Osteoblast (primary cell): ENCODE measurements at regions not wholly inside any gene's neighbourhood (a gene's known extent, or its start where the extent isn't known, plus 50 kb on each side); places are given as distances from the start of the nearest gene placed in this dataset.

Experiments used
- DNase-seq: peaks from one replicate; pipeline ENCODE4 v3.0.0; 2011; ENCODE audit warnings: low spot score, mixed read lengths; ENCODE audit not compliant: insufficient read length; ENCODE audit errors: missing footprints
- H2AFZ ChIP-seq: 2 replicates; pipeline ENCODE4 v1.6.0; 2011; ENCODE audit warnings: mild to moderate bottlenecking, low read length
- H3K27ac ChIP-seq: 2 replicates; pipeline ENCODE4 v1.5.1; 2011; ENCODE audit warnings: mild to moderate bottlenecking, low read depth, low read length, moderate library complexity
- H3K27me3 ChIP-seq: 2 replicates; pipeline ENCODE4 v1.6.0; 2012; ENCODE audit warnings: mild to moderate bottlenecking, control low read depth, inconsistent platforms, low read length, moderate library complexity; ENCODE audit not compliant: insufficient read depth
- H3K36me3 ChIP-seq: 2 replicates; pipeline ENCODE4 v1.5.1; 2011; ENCODE audit warnings: mild to moderate bottlenecking, low read length, control low read depth, moderate library complexity; ENCODE audit not compliant: insufficient read depth
- H3K4me1 ChIP-seq: 2 replicates; pipeline ENCODE4 v1.5.1; 2011; ENCODE audit warnings: mild to moderate bottlenecking, low read length, control low read depth, moderate library complexity; ENCODE audit not compliant: insufficient read depth
- H3K4me2 ChIP-seq: 2 replicates; pipeline ENCODE4 v1.6.0; 2011; ENCODE audit warnings: mild to moderate bottlenecking, low read length; ENCODE audit not compliant: insufficient read depth
- H3K4me3 ChIP-seq: fragments of 200-600 bp; sonication (generic); 3 replicates; pipeline ENCODE4 v1.5.1; 2012; ENCODE audit warnings: mild to moderate bottlenecking, low read length, inconsistent platforms; ENCODE audit not compliant: insufficient read depth
- H3K79me2 ChIP-seq: 2 replicates; pipeline ENCODE4 v1.6.0; 2012; ENCODE audit warnings: mild to moderate bottlenecking, low read length, control low read depth, inconsistent platforms; ENCODE audit not compliant: insufficient read depth
- H3K9me3 ChIP-seq: 2 replicates; pipeline ENCODE4 v1.5.1; 2011; ENCODE audit warnings: low read depth, low read length, control low read depth
- H4K20me1 ChIP-seq: 2 replicates; pipeline ENCODE4 v1.6.0; 2012; ENCODE audit warnings: mild to moderate bottlenecking, low read length, control low read depth; ENCODE audit not compliant: insufficient read depth
- TF ChIP-seq, protein P1 (sequence below): IDR thresholded peaks from 2 replicates; pipeline ENCODE4 v1.5.1; 2011; ENCODE audit warnings: mild to moderate bottlenecking, low read depth, low read length, moderate library complexity; ENCODE audit errors: extremely low read depth

DNA sequence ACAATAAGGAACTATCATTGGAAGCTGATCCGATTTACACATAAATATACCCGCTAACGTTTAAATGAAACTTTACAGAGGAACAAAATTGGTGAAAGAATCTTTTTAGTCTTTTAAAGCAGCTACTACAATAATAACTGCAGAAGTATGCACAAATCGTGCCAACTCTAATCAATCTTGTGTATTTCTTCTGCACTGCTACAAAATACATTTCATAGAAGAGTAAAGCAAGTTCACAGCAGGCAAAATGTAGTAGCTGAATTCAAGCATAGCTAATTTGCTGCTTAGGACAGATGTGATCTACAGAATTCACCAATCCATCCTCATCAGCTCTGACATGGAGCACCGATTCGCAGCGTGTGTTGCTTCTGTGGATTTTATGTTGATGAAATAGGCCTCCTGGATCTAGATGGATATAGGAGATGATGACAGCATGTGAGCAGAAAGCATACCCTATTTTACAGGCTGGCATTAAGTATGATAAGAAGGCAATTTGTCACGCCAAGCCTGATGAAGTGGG is 367.3 kb upstream of the FGF13 start:
- Histone ChIP-seq H3K9me3 (peaks cover 2% of the 10 kb centered on the region), H3K27me3 (no peaks in the 10 kb centered on the region), H3K27ac (no peak overlapping the region), H3K4me2 (no peak overlapping the region), H2AFZ (no peak overlapping the region), H3K4me1 (no peaks in the 10 kb centered on the region), H4K20me1 (no peaks in the 10 kb centered on the region), H3K36me3 (no peaks in the 10 kb centered on the region), H3K4me3 (no peak overlapping the region), H3K79me2 (no peaks in the 10 kb centered on the region)
- no peak for DNase-seq
- TF ChIP-seq, protein P1, sequence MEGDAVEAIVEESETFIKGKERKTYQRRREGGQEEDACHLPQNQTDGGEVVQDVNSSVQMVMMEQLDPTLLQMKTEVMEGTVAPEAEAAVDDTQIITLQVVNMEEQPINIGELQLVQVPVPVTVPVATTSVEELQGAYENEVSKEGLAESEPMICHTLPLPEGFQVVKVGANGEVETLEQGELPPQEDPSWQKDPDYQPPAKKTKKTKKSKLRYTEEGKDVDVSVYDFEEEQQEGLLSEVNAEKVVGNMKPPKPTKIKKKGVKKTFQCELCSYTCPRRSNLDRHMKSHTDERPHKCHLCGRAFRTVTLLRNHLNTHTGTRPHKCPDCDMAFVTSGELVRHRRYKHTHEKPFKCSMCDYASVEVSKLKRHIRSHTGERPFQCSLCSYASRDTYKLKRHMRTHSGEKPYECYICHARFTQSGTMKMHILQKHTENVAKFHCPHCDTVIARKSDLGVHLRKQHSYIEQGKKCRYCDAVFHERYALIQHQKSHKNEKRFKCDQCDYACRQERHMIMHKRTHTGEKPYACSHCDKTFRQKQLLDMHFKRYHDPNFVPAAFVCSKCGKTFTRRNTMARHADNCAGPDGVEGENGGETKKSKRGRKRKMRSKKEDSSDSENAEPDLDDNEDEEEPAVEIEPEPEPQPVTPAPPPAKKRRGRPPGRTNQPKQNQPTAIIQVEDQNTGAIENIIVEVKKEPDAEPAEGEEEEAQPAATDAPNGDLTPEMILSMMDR, result no peak

DNA sequence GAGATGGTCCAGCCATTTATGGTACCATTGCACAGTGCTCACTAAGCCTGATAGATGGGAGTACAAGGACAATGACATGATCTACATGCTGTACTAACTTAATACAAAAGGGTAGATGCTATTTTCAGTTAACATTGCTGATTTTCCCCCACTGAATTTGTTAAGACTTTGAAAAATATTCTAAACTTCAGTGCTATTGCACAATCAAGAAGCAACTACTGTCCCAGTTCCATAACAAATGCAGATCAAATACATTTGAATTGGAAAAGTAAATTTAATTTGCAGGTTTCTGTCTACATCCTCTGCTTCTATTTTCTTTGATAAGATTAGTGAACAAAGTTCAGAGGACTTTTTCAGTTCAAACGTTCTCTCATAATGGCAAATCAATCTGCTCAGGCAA is 366.8 kb upstream of the FGF13 start:
- Histone ChIP-seq H3K4me2 (no peak overlapping the region), H4K20me1 (no peaks in the 10 kb centered on the region), H3K36me3 (no peaks in the 10 kb centered on the region), H3K79me2 (no peaks in the 10 kb centered on the region), H3K4me3 (no peak overlapping the region), H2AFZ (no peak overlapping the region), H3K9me3 (peaks cover 2% of the 10 kb centered on the region), H3K4me1 (no peaks in the 10 kb centered on the region), H3K27me3 (no peaks in the 10 kb centered on the region), H3K27ac (no peak overlapping the region)
- no peak for DNase-seq
- TF ChIP-seq, protein P1, result no peak

DNA sequence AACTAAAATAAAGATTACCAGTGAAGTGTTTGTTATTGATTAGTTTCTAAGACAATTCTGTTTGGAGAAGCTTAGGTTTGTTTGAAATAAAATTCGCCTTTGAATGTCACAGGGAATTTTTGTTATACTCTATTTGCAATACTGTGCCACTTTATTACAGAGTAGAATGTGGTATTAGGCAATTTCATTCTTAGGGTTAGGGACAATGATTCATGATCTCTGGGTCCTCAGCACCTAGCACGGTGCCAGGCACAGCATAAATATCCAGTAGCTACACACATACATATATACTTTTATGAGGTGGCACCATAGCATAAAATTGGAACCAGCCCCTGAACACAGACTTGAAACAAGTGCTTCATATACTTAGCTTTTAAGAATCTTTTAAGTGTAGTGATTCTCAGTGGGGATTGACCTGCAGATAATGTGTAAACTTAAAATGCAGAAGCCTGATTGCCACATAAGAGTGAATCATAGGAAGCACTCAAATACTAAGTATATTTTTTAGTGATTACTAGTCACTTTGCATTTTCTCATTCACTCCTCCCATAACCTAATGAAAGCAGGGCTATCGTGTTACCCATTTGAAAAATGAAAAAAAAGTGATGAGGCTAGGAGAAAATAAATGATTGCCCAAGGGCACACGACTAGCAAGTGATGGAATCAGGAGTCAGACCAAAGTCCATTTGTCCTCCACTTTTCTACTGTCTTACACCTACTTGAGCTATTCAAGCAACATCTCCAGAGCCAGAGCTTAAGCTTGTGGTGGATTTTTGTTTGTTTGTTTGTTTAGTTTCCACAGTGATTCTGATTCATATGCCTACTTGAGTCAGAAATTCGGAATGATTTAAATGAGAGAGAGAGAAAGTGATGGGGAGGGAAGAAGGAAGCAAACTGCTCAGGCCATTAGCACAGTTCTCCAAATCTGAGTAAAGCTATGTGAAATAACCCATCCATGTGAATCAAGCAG is 366.0 kb upstream of the FGF13 start:
- Histone ChIP-seq H3K36me3 (no peaks in the 10 kb centered on the region), H3K27ac (no peak overlapping the region), H2AFZ (no peak overlapping the region), H3K9me3 (peaks cover 2% of the 10 kb centered on the region), H3K4me1 (no peaks in the 10 kb centered on the region), H3K27me3 (no peaks in the 10 kb centered on the region), H3K4me3 (no peak overlapping the region), H4K20me1 (no peaks in the 10 kb centered on the region), H3K79me2 (no peaks in the 10 kb centered on the region), H3K4me2 (no peak overlapping the region)
- TF ChIP-seq, protein P1, result no peak
- DNase-seq, result no peak

DNA sequence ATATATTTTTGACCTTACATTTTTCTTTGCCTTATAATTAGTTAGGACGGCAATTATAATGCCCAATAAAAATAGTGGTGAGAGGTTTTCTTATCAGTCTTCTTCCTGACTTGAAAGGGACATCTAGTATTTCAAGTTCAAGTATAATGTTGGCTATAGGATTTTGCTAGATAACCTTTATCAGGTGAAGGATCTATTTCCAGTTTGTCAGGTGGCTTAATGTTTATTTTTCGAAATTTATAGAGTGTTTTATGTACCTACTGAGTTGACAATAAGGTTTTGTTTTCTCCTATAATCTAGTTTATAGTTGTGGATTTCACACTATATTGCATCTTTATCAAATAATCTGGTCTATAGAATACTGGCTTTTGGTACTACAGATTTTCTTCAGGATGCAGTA is 351.8 kb upstream of the FGF13 start:
- Histone ChIP-seq H3K9me3 (no peaks in the 10 kb centered on the region), H3K4me2 (no peak overlapping the region), H3K4me1 (no peaks in the 10 kb centered on the region), H3K79me2 (no peaks in the 10 kb centered on the region), H3K36me3 (no peaks in the 10 kb centered on the region), H3K27me3 (no peaks in the 10 kb centered on the region), H3K27ac (no peak overlapping the region), H3K4me3 (no peak overlapping the region), H4K20me1 (no peaks in the 10 kb centered on the region), H2AFZ (no peak overlapping the region)
- no peak for DNase-seq
- TF ChIP-seq, protein P1, result no peak
